Ecto neural progenitor cell (in vitro differentiated cells): ENCODE measurements at regions not wholly inside any gene's neighbourhood (a gene's known extent, or its start where the extent isn't known, plus 50 kb on each side); places are given as distances from the start of the nearest gene placed in this dataset.

Experiments
- DNase-seq: peaks from one replicate; pipeline ENCODE4 v3.0.0-alpha.2; 2018; ENCODE audit warnings: low spot score

DNA sequence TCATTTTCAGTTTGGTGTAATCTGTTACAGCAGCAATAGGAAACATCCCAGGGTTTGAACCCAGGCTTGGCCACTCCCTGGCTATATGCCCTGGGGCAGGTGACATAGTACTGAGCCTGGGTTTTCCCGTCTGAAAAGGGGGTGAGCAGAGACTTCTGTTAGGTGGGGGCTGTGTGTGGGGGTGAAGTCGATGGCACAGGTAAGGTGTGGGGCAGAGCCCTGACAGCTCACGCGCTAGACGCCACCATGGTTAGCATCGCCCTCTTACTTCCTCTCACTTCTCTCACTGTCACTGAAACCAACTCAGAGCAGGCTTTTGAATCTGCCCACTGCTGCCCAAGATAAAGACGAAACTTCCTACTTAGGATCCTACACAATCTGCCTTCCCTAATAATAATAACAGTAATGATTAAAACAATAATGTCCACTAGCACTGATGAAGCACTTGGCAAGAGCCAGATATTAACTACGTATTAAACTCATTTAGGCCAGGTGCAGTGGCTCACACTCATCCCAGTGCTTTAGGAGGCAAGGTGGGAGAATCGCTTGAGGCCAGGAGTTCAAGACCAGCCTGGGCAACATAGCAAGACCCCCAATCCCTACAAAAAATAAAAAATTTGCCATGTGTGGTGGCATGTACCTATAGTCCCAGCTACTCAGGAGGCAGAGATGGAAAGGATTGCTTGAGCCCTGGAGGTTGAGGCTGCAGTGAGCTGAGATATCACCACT is 117.9 kb upstream of the PTPN1 start:
- DNase-seq: no peak

DNA sequence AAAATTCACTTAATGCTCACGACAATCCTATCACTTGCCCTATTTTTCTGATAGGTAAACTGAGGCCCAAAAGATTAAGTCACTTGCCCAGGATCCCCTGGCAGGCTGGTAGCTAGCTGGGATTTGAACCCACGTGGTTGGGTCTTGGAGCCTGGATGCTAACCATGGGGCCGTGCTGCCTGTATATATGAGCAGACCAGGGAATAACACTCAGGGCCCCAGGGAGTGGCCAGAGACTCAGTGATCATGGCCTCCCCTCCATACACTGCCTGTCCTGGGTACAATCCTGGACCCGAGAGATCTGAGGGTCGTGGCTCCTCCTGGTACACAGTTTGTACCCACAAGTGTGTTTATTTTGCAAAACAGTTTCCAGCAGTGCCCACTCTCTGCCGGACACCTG is 116.9 kb upstream of the PTPN1 start:
- no peak for DNase-seq

GRCh38 chr20:50393990-50394561 is 116.1 kb upstream of the PTPN1 start:
- no peak for DNase-seq

DNA sequence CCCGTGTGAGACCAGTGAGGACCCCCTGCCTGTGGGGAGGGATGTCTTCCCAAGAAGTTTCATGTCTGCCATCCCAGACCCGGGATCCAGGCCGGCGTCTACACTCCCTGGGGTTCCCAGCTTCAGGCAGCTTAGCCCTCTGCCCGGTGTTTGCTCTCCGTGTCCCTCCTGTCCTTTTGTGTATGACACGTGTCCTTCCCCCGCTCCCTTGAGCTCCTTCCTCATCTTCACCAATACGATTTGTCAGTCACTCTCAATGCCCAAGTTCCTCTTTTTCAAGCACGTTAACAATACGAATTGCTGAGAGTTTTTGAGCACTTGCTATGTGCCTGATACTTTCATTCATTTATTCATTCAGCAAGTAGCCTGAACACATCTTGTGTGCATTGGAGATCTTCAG is 115.6 kb upstream of the PTPN1 start:
- no peak for DNase-seq

DNA sequence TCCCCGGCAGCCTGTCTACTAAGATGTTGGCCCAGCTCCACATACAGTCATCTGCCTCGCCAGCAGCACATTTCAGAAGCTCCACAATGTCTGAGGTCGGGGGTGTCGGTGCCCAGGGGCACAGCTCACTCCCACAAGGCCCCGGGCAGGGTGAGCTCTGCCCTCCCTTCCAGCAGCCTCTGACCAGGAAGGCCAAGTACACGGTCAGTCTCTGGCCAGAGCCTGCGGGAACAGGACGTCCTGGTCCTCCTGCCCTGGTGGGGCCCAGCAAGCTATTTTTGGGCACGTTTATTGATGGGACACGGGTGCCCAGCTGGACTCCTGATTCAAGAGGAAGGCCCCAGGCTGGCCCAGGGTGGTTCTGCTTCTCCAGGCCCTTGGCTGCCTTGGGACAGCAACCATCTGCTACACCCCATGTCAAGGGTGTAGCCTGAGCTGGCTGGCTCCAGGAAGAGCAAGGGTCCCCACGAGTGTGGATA is 114.9 kb upstream of the PTPN1 start:
- DNase-seq: no peak

- no peak for DNase-seq
Measured at GRCh38 chr20:50395914-50396488, 114.2 kb upstream of the PTPN1 start.

DNA sequence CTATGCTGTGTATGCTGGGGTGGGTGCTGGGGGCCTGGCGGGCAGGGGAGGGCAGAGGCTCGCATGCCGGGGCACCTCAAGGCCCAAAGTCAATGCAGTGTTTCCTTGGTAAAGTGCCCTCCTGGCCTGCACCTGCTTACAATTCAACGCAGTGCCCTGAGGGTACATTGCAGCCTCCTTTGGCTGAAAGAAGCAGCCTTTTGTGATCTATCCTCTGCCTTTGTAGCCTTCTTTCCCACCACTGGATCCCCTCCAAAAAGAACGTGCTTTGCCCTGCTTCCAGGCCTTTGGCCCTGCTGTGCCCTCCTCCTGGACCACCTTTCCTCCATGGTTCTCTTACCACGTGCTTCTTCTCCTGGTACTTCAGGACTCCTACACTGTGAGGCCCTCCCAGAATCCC is 113.6 kb upstream of the PTPN1 start:
- DNase-seq: no peak

- no peak for DNase-seq
Measured at GRCh38 chr20:50397058-50397457, 113.1 kb upstream of the PTPN1 start.

GRCh38 chr20:50398064-50398463 is 112.1 kb upstream of the PTPN1 start:
- DNase-seq: no peak

GRCh38 chr20:50398471-50398820 is 111.7 kb upstream of the PTPN1 start:
- no peak for DNase-seq

GRCh38 chr20:50398821-50399554 is 111.2 kb upstream of the PTPN1 start:
- no peak for DNase-seq

- no peak for DNase-seq
Measured at GRCh38 chr20:50399555-50399916, 110.6 kb upstream of the PTPN1 start.

GRCh38 chr20:50399917-50400704 is 110.1 kb upstream of the PTPN1 start:
- DNase-seq: no peak

DNA sequence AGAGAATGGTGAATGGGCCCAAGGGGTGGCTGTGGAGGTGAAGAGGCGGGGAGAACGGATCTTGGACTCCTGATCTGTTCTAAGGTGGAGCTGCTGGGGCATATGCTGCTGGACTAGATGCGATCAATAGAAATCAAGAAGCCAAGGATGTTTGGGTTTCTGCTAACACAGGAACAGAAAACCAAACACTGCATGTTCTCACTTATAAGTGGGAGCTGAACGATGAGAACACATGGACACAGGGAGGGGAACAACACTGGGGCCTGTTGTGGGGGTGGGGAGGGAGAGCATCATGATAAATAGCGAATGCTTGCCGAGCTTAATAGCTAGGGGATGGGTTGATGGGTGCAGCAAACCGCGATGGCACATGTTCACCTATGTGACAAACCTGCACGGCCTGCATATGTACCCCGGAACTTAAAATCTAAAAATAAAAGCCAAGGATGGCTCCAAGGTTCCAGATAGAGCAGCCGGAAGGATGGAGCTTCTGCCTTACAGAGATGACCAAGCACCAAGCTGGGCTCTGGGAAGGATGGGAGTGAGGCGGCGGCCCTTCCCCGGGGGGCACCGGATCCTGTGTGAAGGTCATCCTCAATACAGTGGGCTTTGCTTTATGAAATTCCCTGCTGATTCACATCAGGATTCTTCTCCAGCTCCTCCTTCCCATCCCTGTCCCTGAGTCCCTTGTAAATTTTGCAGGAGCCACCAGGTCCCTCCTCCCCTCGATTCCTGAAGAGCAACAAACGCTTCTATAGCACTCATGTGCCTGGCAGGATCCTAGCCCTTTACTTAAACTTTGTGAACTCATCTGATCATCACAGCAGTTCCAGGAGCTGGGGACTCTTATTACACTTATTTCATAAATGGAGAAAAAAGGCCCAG is 109.2 kb upstream of the PTPN1 start:
- no peak for DNase-seq

DNA sequence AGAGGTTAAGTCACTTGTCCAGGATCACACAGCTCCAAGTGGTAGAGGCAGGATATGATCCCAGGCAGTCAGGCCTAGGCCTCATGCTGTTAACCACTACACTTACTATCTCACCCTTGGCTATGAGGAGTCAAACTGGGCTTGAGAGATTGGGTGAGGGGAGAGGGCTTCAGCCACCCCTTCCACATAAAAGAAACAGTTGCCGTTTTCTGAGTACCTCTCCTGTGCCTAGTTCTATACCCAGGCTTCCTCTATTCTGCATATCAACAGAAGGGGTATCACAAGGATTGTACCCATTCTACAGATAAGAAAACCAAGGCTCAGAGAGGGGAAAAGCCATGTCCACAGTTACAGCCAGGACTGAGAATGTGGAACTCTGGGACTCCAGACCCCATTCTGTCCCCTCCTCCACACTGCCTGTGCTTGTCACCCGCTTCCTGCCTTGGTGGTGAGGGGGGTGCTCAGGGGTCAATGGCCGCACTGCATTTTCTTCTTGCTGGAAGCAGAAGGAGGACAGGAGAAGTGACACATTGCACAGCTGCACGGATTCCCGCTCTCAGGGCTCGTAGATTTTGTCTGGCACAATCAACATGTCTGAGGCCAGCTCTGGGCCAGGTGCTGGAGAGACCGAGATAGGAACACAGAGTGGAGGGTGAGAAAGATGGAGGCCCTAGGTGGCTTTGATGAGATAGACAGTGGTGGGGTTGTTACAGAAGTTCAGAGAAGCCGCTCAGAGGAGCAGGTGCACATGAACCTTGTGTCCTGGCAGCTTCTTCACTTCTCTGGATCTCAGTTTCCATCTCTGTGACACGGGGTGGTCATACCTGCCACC is 108.4 kb upstream of the PTPN1 start:
- DNase-seq: no peak

DNA sequence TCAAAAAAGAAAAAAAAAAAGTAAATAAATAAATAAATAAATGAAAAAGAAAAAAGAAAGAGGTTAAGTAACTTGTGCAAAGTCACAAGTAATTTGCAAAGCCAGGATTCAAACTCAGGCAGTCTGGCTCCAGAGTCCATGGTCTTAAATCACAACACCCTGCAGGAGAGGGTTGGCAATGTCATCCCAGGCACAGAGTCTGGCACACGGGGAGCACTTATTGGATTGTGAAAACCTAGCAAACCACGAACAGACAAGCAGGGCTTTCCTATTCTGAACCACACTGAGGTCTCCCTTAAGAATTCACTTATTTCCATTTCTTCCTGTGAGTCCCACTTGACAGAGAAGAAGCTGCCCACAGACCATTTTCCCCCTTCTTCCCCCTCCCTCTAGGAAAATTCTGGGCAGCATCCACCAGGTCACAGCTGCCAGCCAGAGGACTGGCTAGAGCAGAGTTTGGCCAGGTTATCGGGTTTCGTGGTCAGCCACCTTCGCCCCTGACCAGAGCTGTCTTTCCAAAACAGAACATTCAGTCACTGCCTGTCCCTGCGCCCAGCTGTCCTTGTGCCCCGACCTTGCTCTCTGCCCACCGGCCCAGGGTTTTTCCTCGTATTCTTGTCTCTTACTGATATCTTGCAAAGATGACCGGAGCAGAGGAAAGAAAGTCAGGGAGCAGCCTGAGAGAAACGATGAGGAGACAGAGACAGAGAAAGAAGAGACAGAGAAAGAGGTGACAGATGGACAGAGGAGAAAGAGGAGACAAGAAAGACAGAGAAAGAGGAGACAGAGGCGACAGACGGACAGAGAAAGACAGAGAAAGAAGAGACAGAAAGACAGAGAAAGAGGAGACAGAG is 106.4 kb upstream of the PTPN1 start:
- no peak for DNase-seq

DNA sequence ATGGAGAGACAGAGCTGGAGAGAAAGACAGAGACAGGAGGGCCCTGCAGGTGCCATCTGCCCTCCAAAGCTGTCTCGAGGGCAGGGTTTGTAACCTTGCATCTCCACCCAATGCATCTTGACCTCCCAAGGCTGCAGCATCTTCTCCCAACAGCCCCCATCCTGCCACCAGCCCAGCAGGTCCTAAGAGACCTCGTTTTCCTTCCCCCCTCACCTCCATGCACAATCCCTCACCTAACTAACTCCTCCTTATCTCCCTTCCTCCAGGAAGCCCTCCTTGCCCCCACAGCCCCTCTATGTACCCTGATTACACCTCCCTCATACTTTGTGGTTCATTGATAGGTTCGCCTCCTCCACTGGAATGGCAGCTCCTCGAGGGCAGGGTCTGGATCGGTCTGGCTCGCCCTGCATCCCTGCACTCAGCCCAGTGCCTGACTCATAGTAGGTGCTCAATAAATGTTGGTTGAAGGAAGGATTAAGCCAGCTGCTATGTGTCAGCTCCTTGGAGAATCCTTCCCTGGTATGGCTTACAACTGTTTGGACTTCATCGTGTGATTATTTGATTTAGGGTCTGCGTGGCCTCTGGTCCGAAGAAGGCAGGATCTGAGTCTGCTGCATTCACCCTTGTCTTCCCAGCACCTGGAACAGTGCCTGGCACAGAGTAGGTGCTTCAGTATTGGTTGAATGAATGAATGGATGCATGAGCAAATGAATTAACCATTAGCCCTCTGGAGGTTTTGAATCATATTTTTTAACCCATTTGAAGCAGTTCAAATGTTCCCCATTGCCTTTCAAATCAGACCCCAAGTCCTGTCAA is 105.6 kb upstream of the PTPN1 start:
- DNase-seq: no peak

- DNase-seq: no peak
Measured at GRCh38 chr20:50405235-50405914, 104.8 kb upstream of the PTPN1 start.
